Smooth muscle cell (in vitro differentiated cells): ENCODE measurements at regions not wholly inside any gene's neighbourhood (a gene's known extent, or its start where the extent isn't known, plus 50 kb on each side); places are given as distances from the start of the nearest gene placed in this dataset.

ENCODE experiments used
- DNase-seq: peaks from one replicate; lab custom pipeline; 2025; ENCODE audit not compliant: unreplicated experiment; lab: John Stamatoyannopoulos, UW
- H2AFZ ChIP-seq: fragments of 200-600 bp; sonication (generic); 2 replicates; pipeline ENCODE4 v1.6.0; 2016; ENCODE audit warnings: antibody characterized with exemption, low read depth, mild to moderate bottlenecking
- H3F3A ChIP-seq: fragments of 200-600 bp; sonication (generic); 2 replicates; pipeline ENCODE4 v1.6.0; 2017; ENCODE audit warnings: antibody characterized with exemption, low read depth
- H3K27ac ChIP-seq: fragments of 200-600 bp; sonication (generic); 2 replicates; pipeline ENCODE4 v1.5.1; 2016; ENCODE audit warnings: low read depth, mild to moderate bottlenecking
- H3K27me3 ChIP-seq: fragments of 200-600 bp; sonication (generic); 2 replicates; pipeline ENCODE4 v1.6.1; 2016; ENCODE audit warnings: low read depth, mild to moderate bottlenecking
- H3K36me3 ChIP-seq: fragments of 200-600 bp; sonication (generic); 2 replicates; pipeline ENCODE4 v1.5.1; 2016; ENCODE audit warnings: low read depth
- H3K4me1 ChIP-seq: fragments of 200-600 bp; sonication (generic); 2 replicates; pipeline ENCODE4 v1.5.1; 2016; ENCODE audit warnings: low read depth
- H3K4me2 ChIP-seq: fragments of 200-600 bp; sonication (generic); 2 replicates; pipeline ENCODE4 v1.6.0; 2016; ENCODE audit warnings: mild to moderate bottlenecking
- H3K4me3 ChIP-seq: fragments of 200-600 bp; sonication (generic); 2 replicates; pipeline ENCODE4 v1.5.1; 2016; ENCODE audit warnings: mild to moderate bottlenecking
- H3K79me2 ChIP-seq: fragments of 200-600 bp; sonication (generic); 2 replicates; pipeline ENCODE4 v1.6.0; 2016; ENCODE audit warnings: low read depth, mild to moderate bottlenecking
- H3K9ac ChIP-seq: fragments of 200-600 bp; sonication (generic); 2 replicates; pipeline ENCODE4 v1.6.0; 2016; ENCODE audit warnings: low read depth
- H3K9me3 ChIP-seq: fragments of 200-600 bp; sonication (generic); replicated peaks from 2 replicates; pipeline ENCODE4 v1.5.1; 2016; ENCODE audit warnings: low read depth
- H4K20me1 ChIP-seq: fragments of 200-600 bp; sonication (generic); 2 replicates; pipeline ENCODE4 v1.6.0; 2016; ENCODE audit warnings: low read depth
- CTCF ChIP-seq: fragments of 200-600 bp; sonication (generic); IDR thresholded peaks from 2 replicates; pipeline ENCODE4 v1.5.1; 2017; ENCODE audit warnings: borderline replicate concordance, mild to moderate bottlenecking, antibody characterized with exemption; ENCODE audit not compliant: insufficient read depth, poor library complexity, severe bottlenecking
- WGBS: methylation state at CpG from one replicate; pipeline ENCODE4 v1.1.7; 2016; ENCODE audit warnings: low lambda C conversion rate; 5-methylcytosine and 5-hydroxymethylcytosine counted together

GRCh38 chr1:25129380-25129779 lies 102.9 kb downstream of the SYF2 start:
- Histone ChIP-seq H3K4me3 (no peak overlapping the region), H3K36me3 (no peaks in the 10 kb centered on the region), H3K4me1 (no peaks in the 10 kb centered on the region), H3K27me3 (no peaks in the 10 kb centered on the region), H4K20me1 (no peaks in the 10 kb centered on the region), H3K79me2 (no peaks in the 10 kb centered on the region), H3F3A (peaks cover 5% of the 10 kb centered on the region), H3K9ac (no peak overlapping the region), H2AFZ (no peak overlapping the region), H3K9me3 (no peaks in the 10 kb centered on the region), H3K27ac (no peak overlapping the region), H3K4me2 (no peak overlapping the region)
- no peak for TF ChIP-seq CTCF
- WGBS: 86% methylated on average over 12 of the region's 12 CpGs
- no peak for DNase-seq

GRCh38 chr1:25128121-25128621 lies 104.1 kb downstream of the SYF2 start:
- Histone ChIP-seq H3K27ac (peak overlapping the region; percentile 9), H3K79me2 (no peaks in the 10 kb centered on the region), H4K20me1 (no peaks in the 10 kb centered on the region), H3K4me1 (no peaks in the 10 kb centered on the region), H3K9ac (no peak overlapping the region), H3K27me3 (no peaks in the 10 kb centered on the region), H3K9me3 (no peaks in the 10 kb centered on the region), H3F3A (peaks cover 11% of the 10 kb centered on the region), H3K4me2 (peak overlapping the region; percentile 51), H2AFZ (peak overlapping the region; percentile 46), H3K4me3 (no peak overlapping the region), H3K36me3 (no peaks in the 10 kb centered on the region)
- no peak for DNase-seq
- WGBS: 34% methylated on average over 6 of the region's 6 CpGs
- TF ChIP-seq CTCF: no peak

GRCh38 chr1:25126562-25126961 lies 105.7 kb downstream of the SYF2 start:
- Histone ChIP-seq H3K79me2 (no peaks in the 10 kb centered on the region), H3K4me1 (no peaks in the 10 kb centered on the region), H3K27ac (no peak overlapping the region), H3K4me3 (no peak overlapping the region), H3K9ac (no peak overlapping the region), H3K9me3 (no peaks in the 10 kb centered on the region), H3K36me3 (no peaks in the 10 kb centered on the region), H4K20me1 (no peaks in the 10 kb centered on the region), H3K27me3 (no peaks in the 10 kb centered on the region), H3K4me2 (no peak overlapping the region), H2AFZ (no peak overlapping the region), H3F3A (peaks cover 11% of the 10 kb centered on the region)
- WGBS: 95% methylated on average over 5 of the region's 5 CpGs
- no peak for TF ChIP-seq CTCF
- no peak for DNase-seq

GRCh38 chr1:25123551-25123950 lies 108.8 kb downstream of the SYF2 start:
- no peak overlapping the region for H3K27ac ChIP-seq
- no peak for DNase-seq
- H3K9me3 ChIP-seq: no peaks in the 10 kb centered on the region
- no peaks in the 10 kb centered on the region for H3K79me2 ChIP-seq
- no peak for TF ChIP-seq CTCF
- H4K20me1 ChIP-seq: no peaks in the 10 kb centered on the region
- no peaks in the 10 kb centered on the region for H3K4me1 ChIP-seq
- H2AFZ ChIP-seq: no peak overlapping the region
- no peaks in the 10 kb centered on the region for H3K27me3 ChIP-seq
- H3K36me3 ChIP-seq: no peaks in the 10 kb centered on the region
- no peak overlapping the region for H3K9ac ChIP-seq
- WGBS: 60% methylated on average over 3 of the region's 3 CpGs
- no peak overlapping the region for H3K4me2 ChIP-seq
- H3K4me3 ChIP-seq: no peak overlapping the region
- peaks cover 11% of the 10 kb centered on the region for H3F3A ChIP-seq
